Chondrocyte (in vitro differentiated cells): ENCODE measurements at regions not wholly inside any gene's neighbourhood (a gene's known extent, or its start where the extent isn't known, plus 50 kb on each side); places are given as distances from the start of the nearest gene placed in this dataset.

ENCODE experiments used
- DNase-seq: peaks from one replicate; pipeline ENCODE4 v3.0.0; 2021; ENCODE audit warnings: mixed read lengths, low spot score
- H3K27ac Mint-ChIP-seq: one replicate; pipeline ENCODE4 v1.8.0; 2021; ENCODE audit warnings: mild to moderate bottlenecking, moderate library complexity, mixed read lengths; ENCODE audit not compliant: unreplicated experiment
- H3K27me3 Mint-ChIP-seq: 2 replicates; pipeline ENCODE4 v1.8.0; 2021; ENCODE audit warnings: low read depth, mixed read lengths
- H3K36me3 Mint-ChIP-seq: 2 replicates; pipeline ENCODE4 v1.8.0; 2021; ENCODE audit warnings: low read depth, mixed read lengths
- H3K4me1 Mint-ChIP-seq: 2 replicates; pipeline ENCODE4 v1.8.0; 2021; ENCODE audit warnings: low read depth, mild to moderate bottlenecking, mixed read lengths
- H3K4me3 Mint-ChIP-seq: one replicate; pipeline ENCODE4 v1.8.0; 2021; ENCODE audit warnings: mild to moderate bottlenecking, moderate library complexity, mixed read lengths; ENCODE audit not compliant: unreplicated experiment
- H3K9me3 Mint-ChIP-seq: 2 replicates; pipeline ENCODE4 v1.8.0; 2021; ENCODE audit warnings: low read depth, mixed read lengths
- CTCF ChIP-seq: fragments of 200-600 bp; sonication (generic); IDR thresholded peaks from 2 replicates; pipeline ENCODE4 v1.5.0; 2021; ENCODE audit warnings: antibody characterized with exemption, mild to moderate bottlenecking, moderate library complexity

- Mint-ChIP-seq H3K27me3 (peaks cover 20% of the 10 kb centered on the region), H3K9me3 (no peaks in the 10 kb centered on the region), H3K36me3 (no peaks in the 10 kb centered on the region), H3K4me3 (no peak overlapping the region), H3K27ac (no peak overlapping the region), H3K4me1 (no peaks in the 10 kb centered on the region)
- TF ChIP-seq CTCF, result no peak
- no peak for DNase-seq
Observed at GRCh38 chr22:49460592-49461281, 366.9 kb downstream of the BRD1 start.

GRCh38 chr22:49460091-49460490 lies 367.6 kb downstream of the BRD1 start:
- Mint-ChIP-seq H3K36me3 (no peaks in the 10 kb centered on the region), H3K9me3 (no peaks in the 10 kb centered on the region), H3K4me1 (no peaks in the 10 kb centered on the region), H3K27ac (no peak overlapping the region), H3K27me3 (peaks cover 20% of the 10 kb centered on the region), H3K4me3 (no peak overlapping the region)
- no peak for TF ChIP-seq CTCF
- DNase-seq, result no peak

- no peak for TF ChIP-seq CTCF
- Mint-ChIP-seq H3K27me3 (peaks cover 21% of the 10 kb centered on the region), H3K4me1 (no peaks in the 10 kb centered on the region), H3K9me3 (no peaks in the 10 kb centered on the region), H3K4me3 (no peak overlapping the region), H3K27ac (no peak overlapping the region), H3K36me3 (no peaks in the 10 kb centered on the region)
- no peak for DNase-seq
Observed at GRCh38 chr22:49458708-49459099, 369.0 kb downstream of the BRD1 start.

GRCh38 chr22:49457946-49458707 lies 369.5 kb downstream of the BRD1 start:
- no peak for TF ChIP-seq CTCF
- Mint-ChIP-seq H3K4me1 (no peaks in the 10 kb centered on the region), H3K27me3 (peaks cover 21% of the 10 kb centered on the region), H3K27ac (no peak overlapping the region), H3K36me3 (no peaks in the 10 kb centered on the region), H3K4me3 (no peak overlapping the region), H3K9me3 (no peaks in the 10 kb centered on the region)
- no peak for DNase-seq

GRCh38 chr22:49457146-49457545 lies 370.5 kb downstream of the BRD1 start:
- no peak for DNase-seq
- no peak overlapping the region for H3K27ac Mint-ChIP-seq
- H3K9me3 Mint-ChIP-seq, result no peaks in the 10 kb centered on the region

More at GRCh38 chr22:49457146-49457545, 370.5 kb downstream of the BRD1 start:
- Mint-ChIP-seq H3K4me3 (no peak overlapping the region), H3K4me1 (no peaks in the 10 kb centered on the region), H3K27me3 (peaks cover 21% of the 10 kb centered on the region), H3K36me3 (no peaks in the 10 kb centered on the region)
- no peak for TF ChIP-seq CTCF
